GM12878 (cell line): ENCODE measurements at regions not wholly inside any gene's neighbourhood (a gene's known extent, or its start where the extent isn't known, plus 50 kb on each side); places are given as distances from the start of the nearest gene placed in this dataset.

ENCODE experiments used
- ATAC-seq: fragments of 200-7000 bp; cut with Tn5 transposase; 3 replicates; pipeline ENCODE4 v1.9.1; 2020; ENCODE audit warnings: mild to moderate bottlenecking, moderate library complexity
- BruUV-seq: library from RNA; stranded (reverse); fragments of 400-500 nt; replicated peaks from 2 replicates; lab custom pipeline; 2021; lab: Mats Ljungman, UMichigan
- CTCF ChIA-PET: fragments of 300-600 bp; sonication (Branson Sonifier 250); formaldehyde crosslinking; extraction: SDS; loops from one replicate; lab custom pipeline; 2021; ENCODE audit warnings: inconsistent platforms; lab: Yijun Ruan, JAX
- POLR2A ChIA-PET: fragments of 350-600 bp; formaldehyde crosslinking; extraction: SDS; loops from one replicate; lab custom pipeline; 2021; ENCODE audit warnings: inconsistent platforms; lab: Charles Lee
- RAD21 ChIA-PET: fragments of 300-600 bp; sonication (Branson Sonifier 250); formaldehyde crosslinking; loops from one replicate; lab custom pipeline; 2023; ENCODE audit warnings: antibody characterized with exemption; ENCODE audit not compliant: unreplicated experiment; lab: Charles Lee
- SMC1A ChIA-PET: fragments of 300-600 bp; sonication (Branson Sonifier 250); formaldehyde crosslinking; loops from one replicate; lab custom pipeline; 2023; ENCODE audit not compliant: unreplicated experiment, uncharacterized antibody; lab: Charles Lee
- DNase-seq: peaks from one replicate; pipeline ENCODE4 v3.0.0-alpha.2; 2011; ENCODE audit warnings: low read depth, low spot score
- FAIRE-seq: peaks from 3 replicates; lab custom pipeline; 2011; peaks lifted over from hg19 to GRCh38; lab: Jason Lieb, UNC
- H2AFZ ChIP-seq: 2 replicates; pipeline ENCODE4 v1.6.0; 2011; ENCODE audit warnings: low read depth, low read length, control low read depth; ENCODE audit not compliant: control insufficient read depth
- H3K27ac ChIP-seq: 2 replicates; pipeline ENCODE4 v1.5.1; 2011; ENCODE audit warnings: control low read depth; ENCODE audit not compliant: control insufficient read depth, insufficient read depth
- H3K27me3 ChIP-seq, 2 experiments: replicated peaks in 1 of 2; 2 replicates each; pipeline versions ENCODE4 v1.6.0 to v1.6.1; 2011; ENCODE audit warnings: low read length in 1 of 2; ENCODE audit not compliant: control insufficient read depth in 2 of 2, insufficient read depth in 2 of 2
- H3K36me3 ChIP-seq, 2 experiments: 2 replicates each; pipeline ENCODE4 v1.5.1; 2011; ENCODE audit warnings: low read length in 1 of 2; ENCODE audit not compliant: control insufficient read depth in 2 of 2, insufficient read depth in 2 of 2
- H3K4me1 ChIP-seq: 2 replicates; pipeline ENCODE4 v1.6.1; 2011; ENCODE audit warnings: mild to moderate bottlenecking, low read length, moderate library complexity, mixed read lengths; ENCODE audit not compliant: control insufficient read depth, insufficient read depth
- H3K4me2 ChIP-seq: 2 replicates; pipeline ENCODE4 v1.6.0; 2011; ENCODE audit warnings: control low read depth; ENCODE audit not compliant: control insufficient read depth, insufficient read depth
- H3K4me3 ChIP-seq: fragments of 200-600 bp; sonication (generic); 2 replicates; pipeline ENCODE4 v1.5.1; 2016
- H3K79me2 ChIP-seq: 2 replicates; pipeline ENCODE4 v1.6.0; 2011; ENCODE audit warnings: low read length; ENCODE audit not compliant: control insufficient read depth, insufficient read depth
- H3K9ac ChIP-seq: 2 replicates; pipeline ENCODE4 v1.8.0; 2011; ENCODE audit warnings: low read length, control low read depth, mixed read lengths; ENCODE audit not compliant: control insufficient read depth, insufficient read depth
- H3K9me3 ChIP-seq: replicated peaks from 3 replicates; pipeline ENCODE4 v1.5.1; 2011; ENCODE audit warnings: mild to moderate bottlenecking, low read length; ENCODE audit not compliant: control insufficient read depth, insufficient read depth
- H4K20me1 ChIP-seq: 2 replicates; pipeline ENCODE4 v1.6.0; 2011; ENCODE audit not compliant: control insufficient read depth, insufficient read depth
- ATF7 ChIP-seq: fragments of 450-650 bp; IDR thresholded peaks from 2 replicates; pipeline ENCODE4 v1.6.1; 2016; ENCODE audit warnings: low read depth, mild to moderate bottlenecking
- HDAC6 ChIP-seq: fragments of 200-600 bp; sonication (generic); IDR thresholded peaks from one replicate; pipeline ENCODE4 v1.8.0; 2017; ENCODE audit warnings: antibody characterized with exemption; ENCODE audit not compliant: unreplicated experiment
- IKZF1 ChIP-seq: fragments of 450-650 bp; conservative IDR thresholded peaks from 2 replicates; pipeline ENCODE4 v1.6.1; 2017; ENCODE audit warnings: antibody characterized with exemption, mild to moderate bottlenecking
- JUNB ChIP-seq: IDR thresholded peaks from 2 replicates; pipeline ENCODE4 v1.6.1; 2016; ENCODE audit warnings: antibody characterized with exemption, mild to moderate bottlenecking
- NKRF ChIP-seq: fragments of 450-650 bp; conservative IDR thresholded peaks from 2 replicates; pipeline ENCODE4 v1.6.1; 2017; ENCODE audit warnings: mild to moderate bottlenecking, moderate library complexity
- PAX5 ChIP-seq: IDR thresholded peaks from 2 replicates; pipeline ENCODE4 v1.6.1; 2011; ENCODE audit warnings: low read depth, low read length, borderline replicate concordance
- REST ChIP-seq: IDR thresholded peaks from 2 replicates; pipeline ENCODE4 v1.6.1; 2012; ENCODE audit warnings: mild to moderate bottlenecking, low read depth, low read length
- SKIL ChIP-seq: fragments of 450-650 bp; IDR thresholded peaks from 2 replicates; pipeline ENCODE4 v1.6.1; 2017; ENCODE audit warnings: mild to moderate bottlenecking, low read depth, inconsistent platforms; ENCODE audit not compliant: poor library complexity, severe bottlenecking
- SMAD1 ChIP-seq: fragments of 450-650 bp; IDR thresholded peaks from 2 replicates; pipeline ENCODE4 v1.6.1; 2018; ENCODE audit warnings: mild to moderate bottlenecking, low read depth; ENCODE audit not compliant: partially characterized antibody
- STAT3 ChIP-seq: IDR thresholded peaks from 2 replicates; pipeline ENCODE4 v1.6.1; 2011; ENCODE audit warnings: low read depth, low read length, improper control_type of control experiment
- ZNF622 ChIP-seq: fragments of 450-650 bp; IDR thresholded peaks from 2 replicates; pipeline ENCODE4 v1.6.1; 2017; ENCODE audit warnings: mild to moderate bottlenecking, inconsistent platforms
- WGBS: methylation state at CpG from one replicate; pipeline ENCODE4 v1.1.6; 2016; ENCODE audit warnings: low lambda C conversion rate; ENCODE audit not compliant: insufficient replicate concordance, insufficient coverage; ENCODE audit errors: missing lambda C conversion rate; 5-methylcytosine and 5-hydroxymethylcytosine counted together
- in situ Hi-C: fragments of 300-500 bp; cut with MboI; formaldehyde crosslinking; loops from 9 replicates; pipeline ENCODE4 v1.14.3; 2018; ENCODE audit warnings: mixed read lengths
- intact Hi-C: fragments of 100-400 bp; cut with micrococcal nuclease; formaldehyde crosslinking; loops from one replicate; pipeline ENCODE4 v1.14.2; 2022; ENCODE audit not compliant: unreplicated experiment

GRCh38 chr4:156265407-156265806 lies 311.7 kb upstream of the CTSO start:
- no peak overlapping the region for H2AFZ ChIP-seq
- no peak overlapping the region for H3K27ac ChIP-seq
- no peaks in the 10 kb centered on the region for H3K4me1 ChIP-seq
- H3K36me3 ChIP-seq, result no peaks in the 10 kb centered on the region
- no peak for FAIRE-seq
- DNase-seq, result no peak
- no peak for ATAC-seq
- in situ Hi-C loops (no loop called here), intact Hi-C loops (no loop called here)
- no peaks in the 10 kb centered on the region for H3K27me3 ChIP-seq
- no peak overlapping the region for H3K4me3 ChIP-seq
- CTCF ChIA-PET, result no interaction called here
- no peaks in the 10 kb centered on the region for H3K79me2 ChIP-seq
- no TSS peak for BruUV-seq
- SMC1A ChIA-PET, result no interaction called here
- H3K4me2 ChIP-seq, result no peak overlapping the region
- H3K9ac ChIP-seq, result no peak overlapping the region
- RAD21 ChIA-PET, result no interaction called here
- no peaks in the 10 kb centered on the region for H4K20me1 ChIP-seq
- POLR2A ChIA-PET, result no interaction called here
- no peaks in the 10 kb centered on the region for H3K9me3 ChIP-seq
- TF ChIP-seq IKZF1, result no peak
- no peak for TF ChIP-seq SKIL
- no peak for TF ChIP-seq ZNF622

- no peak overlapping the region for H2AFZ ChIP-seq
- DNase-seq, result no peak
- H3K9me3 ChIP-seq, result no peaks in the 10 kb centered on the region
- H3K4me3 ChIP-seq, result no peak overlapping the region
- no peaks in the 10 kb centered on the region for H4K20me1 ChIP-seq
- ATAC-seq, result no peak
- no peaks in the 10 kb centered on the region for H3K27me3 ChIP-seq
- CTCF ChIA-PET, result no interaction called here
- FAIRE-seq, result no peak
- SMC1A ChIA-PET, result no interaction called here
- no peaks in the 10 kb centered on the region for H3K79me2 ChIP-seq
- 67% methylated on average over 1 of the region's 1 CpG for WGBS
- RAD21 ChIA-PET, result no interaction called here
- H3K4me1 ChIP-seq, result no peaks in the 10 kb centered on the region
- no peaks in the 10 kb centered on the region for H3K36me3 ChIP-seq
- no TSS peak for BruUV-seq
- H3K9ac ChIP-seq, result no peak overlapping the region
- POLR2A ChIA-PET, result no interaction called here
- no peak overlapping the region for H3K27ac ChIP-seq
- TF ChIP-seq NKRF (no peak), SMAD1 (no peak), JUNB (peak; percentile 72), PAX5 (no peak), ATF7 (no peak), STAT3 (no peak), REST (no peak), HDAC6 (no peak)
- in situ Hi-C loops (no loop called here), intact Hi-C loops (no loop called here)
- no peak overlapping the region for H3K4me2 ChIP-seq
Measured at GRCh38 chr4:156261230-156261629, 307.6 kb upstream of the CTSO start.
